GM12873 (cell line): ENCODE measurements at regions not wholly inside any gene's neighbourhood (a gene's known extent, or its start where the extent isn't known, plus 50 kb on each side); places are given as distances from the start of the nearest gene placed in this dataset.

ENCODE experiments used
- CTCF ChIP-seq: IDR thresholded peaks from 2 replicates; pipeline ENCODE4 v1.5.1; 2012; ENCODE audit warnings: low read depth, mild to moderate bottlenecking, moderate library complexity, low read length, control low read depth; ENCODE audit not compliant: insufficient read depth; ENCODE audit errors: missing control alignments

- TF ChIP-seq CTCF, result no peak
These were observed 160.5 kb upstream of the NSMCE3 start for GRCh38 chr15:29430124-29430523.

GRCh38 chr15:29429584-29429983, 160.0 kb upstream of the NSMCE3 start:
- no peak for TF ChIP-seq CTCF

GRCh38 chr15:29428925-29429573, 159.4 kb upstream of the NSMCE3 start:
- no peak for TF ChIP-seq CTCF

GRCh38 chr15:29425864-29426263, 156.2 kb upstream of the NSMCE3 start:
- no peak for TF ChIP-seq CTCF

- no peak for TF ChIP-seq CTCF
These were observed 154.5 kb upstream of the NSMCE3 start for GRCh38 chr15:29424118-29424517.

- TF ChIP-seq CTCF, result no peak
These were observed 153.0 kb upstream of the NSMCE3 start for GRCh38 chr15:29422606-29423005.

GRCh38 chr15:29420188-29420587, 150.6 kb upstream of the NSMCE3 start:
- TF ChIP-seq CTCF, result no peak
